Retinal pigment epithelial cell (primary cell): ENCODE measurements at regions not wholly inside any gene's neighbourhood (a gene's known extent, or its start where the extent isn't known, plus 50 kb on each side); places are given as distances from the start of the nearest gene placed in this dataset.

ENCODE experiments used
- DNase-seq: peaks from one replicate; pipeline ENCODE4 v3.0.0-alpha.2; 2010; ENCODE audit warnings: low read depth
- H3K4me3 ChIP-seq: 2 replicates; pipeline ENCODE4 v1.5.1; 2011; ENCODE audit warnings: mild to moderate bottlenecking, low read length, control low read depth, moderate library complexity
- TF ChIP-seq, protein P1 (sequence below): conservative IDR thresholded peaks from 2 replicates; pipeline ENCODE4 v1.5.1; 2011; ENCODE audit warnings: low read depth, low read length, control low read depth, inconsistent platforms

DNA sequence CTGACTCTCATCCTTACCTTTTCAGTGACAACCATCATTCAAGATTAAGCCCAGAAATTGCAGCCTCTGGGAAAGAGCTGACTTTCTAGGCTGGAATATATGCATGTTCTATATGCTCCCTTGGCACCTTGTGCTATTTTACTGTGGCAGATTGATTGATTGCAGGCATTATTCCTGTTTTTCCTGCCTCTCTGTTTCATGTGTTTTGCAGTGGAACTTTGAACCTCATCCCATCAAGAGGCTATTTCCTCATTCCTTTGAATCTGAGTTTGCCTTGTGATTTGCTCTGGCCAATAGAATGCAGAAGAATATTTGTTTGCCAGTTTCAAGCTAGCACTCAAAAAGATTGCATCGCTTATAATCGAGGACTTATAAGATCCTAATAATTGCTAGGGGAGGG, 174.8 kb upstream of the DCN start:
- no peak overlapping the region for H3K4me3 ChIP-seq
- DNase-seq = no peak
- TF ChIP-seq, protein P1, sequence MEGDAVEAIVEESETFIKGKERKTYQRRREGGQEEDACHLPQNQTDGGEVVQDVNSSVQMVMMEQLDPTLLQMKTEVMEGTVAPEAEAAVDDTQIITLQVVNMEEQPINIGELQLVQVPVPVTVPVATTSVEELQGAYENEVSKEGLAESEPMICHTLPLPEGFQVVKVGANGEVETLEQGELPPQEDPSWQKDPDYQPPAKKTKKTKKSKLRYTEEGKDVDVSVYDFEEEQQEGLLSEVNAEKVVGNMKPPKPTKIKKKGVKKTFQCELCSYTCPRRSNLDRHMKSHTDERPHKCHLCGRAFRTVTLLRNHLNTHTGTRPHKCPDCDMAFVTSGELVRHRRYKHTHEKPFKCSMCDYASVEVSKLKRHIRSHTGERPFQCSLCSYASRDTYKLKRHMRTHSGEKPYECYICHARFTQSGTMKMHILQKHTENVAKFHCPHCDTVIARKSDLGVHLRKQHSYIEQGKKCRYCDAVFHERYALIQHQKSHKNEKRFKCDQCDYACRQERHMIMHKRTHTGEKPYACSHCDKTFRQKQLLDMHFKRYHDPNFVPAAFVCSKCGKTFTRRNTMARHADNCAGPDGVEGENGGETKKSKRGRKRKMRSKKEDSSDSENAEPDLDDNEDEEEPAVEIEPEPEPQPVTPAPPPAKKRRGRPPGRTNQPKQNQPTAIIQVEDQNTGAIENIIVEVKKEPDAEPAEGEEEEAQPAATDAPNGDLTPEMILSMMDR = no peak

DNA sequence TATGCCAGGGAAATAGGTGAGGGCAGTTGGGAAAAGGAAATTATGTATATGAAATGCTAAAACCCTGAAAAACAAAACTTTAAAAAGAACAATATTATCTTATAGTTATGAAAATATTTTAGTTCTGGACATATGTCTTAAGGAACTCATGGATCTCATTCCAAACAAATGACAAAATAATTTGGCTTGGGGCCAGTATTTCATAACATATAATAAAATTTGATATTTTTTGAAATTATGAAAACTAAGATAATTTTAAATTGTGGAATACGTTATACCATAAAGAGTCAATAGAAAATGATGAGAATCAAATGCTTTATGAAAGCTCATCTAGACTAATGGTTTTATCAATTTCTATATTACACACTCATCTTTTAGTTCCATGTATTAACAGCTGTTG, 173.8 kb upstream of the DCN start:
- TF ChIP-seq, protein P1 = no peak
- DNase-seq = no peak

DNA sequence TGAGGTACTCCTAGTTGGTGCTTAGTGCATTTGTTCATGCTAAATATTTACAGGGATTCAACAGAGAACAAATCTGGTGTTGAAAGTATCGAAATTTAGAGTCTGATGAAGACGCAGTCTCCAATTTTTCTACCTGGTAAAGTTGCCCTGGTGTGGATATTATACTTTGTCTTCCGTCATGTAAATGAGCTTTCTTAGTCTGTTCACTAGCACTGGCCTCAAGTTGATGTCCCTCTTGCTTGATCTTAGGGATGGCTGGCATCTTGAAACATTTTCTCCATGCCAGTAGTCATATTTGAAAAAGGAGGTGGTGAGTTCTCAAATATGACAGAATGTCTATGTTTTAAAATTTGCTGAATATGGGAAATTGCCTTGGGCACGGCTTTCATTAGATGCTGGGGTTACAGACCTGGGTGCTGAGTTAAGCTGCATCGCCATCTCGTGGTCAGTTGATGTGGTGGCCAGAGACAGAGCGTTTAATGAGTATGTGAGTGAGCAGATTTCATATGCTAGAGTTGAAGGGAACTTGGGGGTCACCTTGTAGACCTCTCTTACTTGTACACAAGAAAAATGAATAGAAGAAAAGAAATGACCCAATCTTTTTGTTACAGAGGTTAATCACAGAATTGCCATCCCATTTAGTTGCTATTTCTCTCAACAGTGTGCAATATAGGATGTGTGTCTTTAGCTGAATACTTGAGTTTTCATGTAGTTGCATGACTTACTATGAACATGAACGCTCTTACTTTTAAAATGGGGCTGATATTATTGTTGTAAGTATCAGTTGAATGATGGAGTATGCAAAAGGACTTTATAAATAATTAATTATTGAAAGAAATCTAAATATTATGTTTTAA, 172.8 kb upstream of the DCN start:
- DNase-seq = peak; percentile 23
- TF ChIP-seq, protein P1 = peak; percentile 95
- H3K4me3 ChIP-seq = no peak overlapping the region

More for the DNA sequence above, 173.8 kb upstream of the DCN start:
- H3K4me3 ChIP-seq = no peak overlapping the region

DNA sequence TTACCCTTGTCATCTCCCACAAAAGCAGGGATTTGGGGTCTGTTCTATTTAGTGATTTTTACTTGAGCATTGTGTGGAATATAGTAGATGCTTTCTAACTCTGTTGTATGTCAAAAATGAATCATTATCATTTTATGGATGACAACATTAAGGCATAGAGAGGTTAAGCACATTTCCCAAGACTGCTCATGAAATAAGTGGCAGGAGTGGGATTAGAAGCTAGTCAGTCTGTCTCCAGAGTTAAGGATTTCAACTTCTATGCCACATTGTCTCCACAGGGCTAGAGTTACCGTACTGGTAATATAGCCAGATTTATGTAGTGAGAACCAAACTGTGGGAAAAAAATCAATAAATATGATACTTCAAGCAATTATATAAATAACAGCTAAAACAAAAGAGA, 170.6 kb upstream of the DCN start:
- no peak for DNase-seq
- H3K4me3 ChIP-seq = no peak overlapping the region
- TF ChIP-seq, protein P1 = no peak

DNA sequence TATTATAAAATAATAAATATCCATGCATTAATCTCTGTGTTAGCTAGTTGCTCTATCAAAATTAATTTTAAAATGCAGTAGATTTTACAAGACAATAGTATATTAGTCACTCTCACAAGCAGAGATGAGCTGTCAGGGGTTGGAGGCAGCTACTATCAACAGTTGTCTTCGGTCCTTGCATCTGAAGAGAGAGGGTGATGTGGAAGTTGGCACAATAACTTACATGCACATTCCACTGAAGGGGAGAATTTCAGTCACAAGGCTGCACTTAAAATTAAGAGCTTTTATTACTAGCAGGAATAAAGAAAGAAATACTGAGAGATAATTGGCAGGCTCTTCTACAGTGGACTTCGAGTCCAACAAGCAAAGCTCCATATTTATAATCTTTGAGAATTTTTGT, 166.9 kb upstream of the DCN start:
- H3K4me3 ChIP-seq = no peak overlapping the region
- TF ChIP-seq, protein P1 = no peak
- peak; percentile 14 for DNase-seq

DNA sequence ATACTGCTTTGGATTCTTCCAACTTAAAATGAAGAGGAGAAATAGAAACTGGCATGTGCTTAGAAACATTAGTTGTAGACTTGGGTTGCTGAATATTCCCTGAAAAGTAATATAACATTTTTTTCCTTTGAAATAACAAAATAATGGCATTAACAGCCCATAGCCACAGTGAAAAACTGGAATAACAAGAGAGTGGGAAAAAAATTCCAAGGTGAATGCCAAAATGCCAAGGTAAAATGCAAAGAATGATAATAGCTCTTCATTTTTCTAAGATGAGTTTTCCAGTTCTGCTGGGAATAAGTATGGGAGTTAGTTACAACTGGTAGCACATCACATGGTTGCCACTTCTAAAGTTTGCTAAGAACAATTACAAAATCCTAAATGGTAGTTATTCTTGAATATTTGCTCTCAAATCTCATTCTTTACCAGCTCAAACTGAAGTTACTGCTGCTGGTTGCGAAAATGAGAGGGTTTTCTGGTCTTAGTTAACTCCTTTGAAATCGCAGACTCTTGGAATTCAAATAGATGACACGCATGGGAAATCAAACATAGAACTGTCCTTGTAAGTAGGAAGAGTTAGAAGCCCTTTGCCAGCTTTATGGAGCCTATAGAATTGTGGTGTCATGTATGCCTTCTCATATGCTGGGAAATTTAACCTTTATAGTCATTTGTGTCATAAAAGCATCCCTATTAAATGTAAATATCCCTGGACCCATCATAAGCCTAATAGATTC, 165.0 kb upstream of the DCN start:
- no peak overlapping the region for H3K4me3 ChIP-seq
- TF ChIP-seq, protein P1 = no peak
- no peak for DNase-seq
